ENCODE measurements at regions not wholly inside any gene's neighbourhood (a gene's known extent, or its start where the extent isn't known, plus 50 kb on each side); places are given as distances from the start of the nearest gene placed in this dataset.
"Not testable (repeated sequence)": the region's sequence is repeated elsewhere in the genome, so short reads cannot be mapped to it uniquely, and the experiment has no call there.

- Mint-ChIP-seq H3K27me3 (no peaks in the 10 kb centered on the region), H3K27ac (no peak overlapping the region), H3K9me3 (no peaks in the 10 kb centered on the region), H3K4me1 (peaks cover 41% of the 10 kb centered on the region), H3K36me3 (peaks cover 25% of the 10 kb centered on the region), H3K4me3 (no peak overlapping the region)
- no peak for DNase-seq
Measured at GRCh38 chr16:29116980-29117379, 132.1 kb downstream of the LAT start.

DNA sequence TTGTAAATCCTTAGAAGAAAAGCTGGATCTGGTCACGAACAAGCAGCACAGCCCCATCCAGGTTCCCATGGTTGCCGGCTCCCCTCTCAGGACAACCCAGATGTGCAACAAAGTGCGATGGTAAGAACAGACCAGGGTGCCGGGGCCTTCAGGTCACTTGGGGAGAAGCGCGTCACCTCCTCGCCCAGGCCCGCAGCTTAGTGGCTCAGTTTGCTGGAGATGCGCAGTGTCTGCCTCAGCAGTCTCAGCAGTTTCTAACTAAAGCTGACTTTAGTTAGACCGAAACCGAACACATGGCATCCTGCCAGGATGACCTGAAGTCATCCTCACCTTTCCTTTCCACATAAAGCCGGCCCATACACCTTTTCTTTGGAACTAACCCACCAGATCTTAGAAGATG is 131.4 kb downstream of the LAT start:
- H3K4me1 Mint-ChIP-seq: peaks cover 45% of the 10 kb centered on the region
- H3K27ac Mint-ChIP-seq: peak overlapping the region; percentile 58
- peaks cover 25% of the 10 kb centered on the region for H3K36me3 Mint-ChIP-seq
- H3K4me3 Mint-ChIP-seq: peak overlapping the region; percentile 18
- not testable (repeated sequence) for DNase-seq, H3K27me3 Mint-ChIP-seq, H3K9me3 Mint-ChIP-seq

GRCh38 chr16:29115802-29116141 is 130.9 kb downstream of the LAT start:
- Mint-ChIP-seq H3K27ac (peak overlapping the region; percentile 58), H3K4me1 (peaks cover 45% of the 10 kb centered on the region), H3K36me3 (peaks cover 25% of the 10 kb centered on the region)
- not testable (repeated sequence) for H3K9me3 Mint-ChIP-seq, H3K27me3 Mint-ChIP-seq, DNase-seq, H3K4me3 Mint-ChIP-seq

- not testable (repeated sequence) for H3K9me3 Mint-ChIP-seq, H3K27me3 Mint-ChIP-seq
- Mint-ChIP-seq H3K27ac (peak overlapping the region; percentile 79), H3K4me3 (peak overlapping the region; percentile 19), H3K36me3 (peaks cover 25% of the 10 kb centered on the region), H3K4me1 (peaks cover 45% of the 10 kb centered on the region)
- DNase-seq: peak; percentile 66
Measured at GRCh38 chr16:29114989-29115801, 130.3 kb downstream of the LAT start.

- Mint-ChIP-seq H3K4me3 (no peak overlapping the region), H3K27ac (peak overlapping the region; percentile 45), H3K27me3 (no peaks in the 10 kb centered on the region), H3K9me3 (no peaks in the 10 kb centered on the region), H3K36me3 (peaks cover 25% of the 10 kb centered on the region), H3K4me1 (peaks cover 45% of the 10 kb centered on the region)
- no peak for DNase-seq
Measured at GRCh38 chr16:29114574-29114973, 129.7 kb downstream of the LAT start.

DNA sequence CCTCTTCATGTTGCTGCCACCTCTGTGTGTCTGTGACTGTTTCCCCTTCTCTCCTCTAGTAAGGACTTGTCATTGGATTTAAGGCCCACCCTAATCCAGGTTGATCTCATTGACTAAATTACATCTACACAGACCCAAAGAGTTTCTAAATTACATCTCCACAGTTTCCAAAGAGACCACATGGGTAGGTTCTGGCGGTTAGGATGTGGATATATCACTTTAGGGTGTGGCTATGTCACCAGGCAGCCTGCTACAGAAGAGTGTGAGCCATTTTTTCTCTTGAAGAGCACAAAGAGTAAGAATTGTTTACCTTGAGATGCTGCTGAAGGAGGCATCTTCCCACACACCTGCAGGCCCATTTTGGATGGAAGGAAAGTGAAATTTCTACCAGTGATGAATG is 128.6 kb downstream of the LAT start:
- H3K4me1 Mint-ChIP-seq: peaks cover 42% of the 10 kb centered on the region
- H3K36me3 Mint-ChIP-seq: peaks cover 23% of the 10 kb centered on the region
- H3K9me3 Mint-ChIP-seq, DNase-seq, H3K27ac Mint-ChIP-seq, H3K27me3 Mint-ChIP-seq, H3K4me3 Mint-ChIP-seq: not testable (repeated sequence)

- H3K27ac Mint-ChIP-seq: no peak overlapping the region
Measured at GRCh38 chr16:29112755-29113347, 128.0 kb downstream of the LAT start.

GRCh38 chr16:29111901-29112680 is 127.2 kb downstream of the LAT start:
- not testable (repeated sequence) for H3K27me3 Mint-ChIP-seq, H3K9me3 Mint-ChIP-seq, H3K4me3 Mint-ChIP-seq, DNase-seq
- peaks cover 14% of the 10 kb centered on the region for H3K36me3 Mint-ChIP-seq
- H3K27ac Mint-ChIP-seq: peak overlapping the region; percentile 6
- peaks cover 35% of the 10 kb centered on the region for H3K4me1 Mint-ChIP-seq

More at GRCh38 chr16:29112755-29113347, 128.0 kb downstream of the LAT start:
- H3K27me3 Mint-ChIP-seq: no peaks in the 10 kb centered on the region
- peaks cover 38% of the 10 kb centered on the region for H3K4me1 Mint-ChIP-seq
- H3K4me3 Mint-ChIP-seq: no peak overlapping the region
- peaks cover 19% of the 10 kb centered on the region for H3K36me3 Mint-ChIP-seq
- H3K9me3 Mint-ChIP-seq: no peaks in the 10 kb centered on the region
- no peak for DNase-seq

- Mint-ChIP-seq H3K36me3 (peaks cover 8% of the 10 kb centered on the region), H3K27me3 (no peaks in the 10 kb centered on the region), H3K27ac (no peak overlapping the region), H3K4me3 (no peak overlapping the region), H3K9me3 (no peaks in the 10 kb centered on the region), H3K4me1 (peaks cover 31% of the 10 kb centered on the region)
- no peak for DNase-seq
Measured at GRCh38 chr16:29111421-29111820, 126.6 kb downstream of the LAT start.

- not testable (repeated sequence) for H3K27me3 Mint-ChIP-seq, DNase-seq, H3K4me3 Mint-ChIP-seq, H3K27ac Mint-ChIP-seq, H3K4me1 Mint-ChIP-seq, H3K9me3 Mint-ChIP-seq, H3K36me3 Mint-ChIP-seq
Measured at GRCh38 chr16:29108625-29109169, 123.8 kb downstream of the LAT start.

DNA sequence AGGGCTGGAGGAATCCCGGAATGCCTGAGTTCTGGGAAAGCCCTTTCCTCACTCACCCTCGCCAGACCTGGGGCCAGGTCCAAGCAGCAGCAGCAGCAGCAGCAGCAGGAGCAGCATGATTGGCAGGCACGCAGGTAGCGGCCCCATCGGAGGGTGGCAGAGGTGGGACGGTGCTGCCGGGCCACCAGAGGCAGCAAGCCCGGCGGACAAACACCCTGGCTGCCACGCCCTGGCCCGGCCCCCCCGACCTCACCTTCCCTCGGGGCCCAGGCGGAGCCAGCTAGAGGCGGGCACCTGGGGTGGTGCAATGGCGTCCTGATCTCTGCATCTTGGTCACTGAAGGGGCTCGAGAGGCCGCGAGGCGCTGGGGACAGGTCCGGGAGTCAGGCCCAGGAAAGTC is 122.4 kb downstream of the LAT start:
- H3K36me3 Mint-ChIP-seq: peaks cover 3% of the 10 kb centered on the region
- no peaks in the 10 kb centered on the region for H3K9me3 Mint-ChIP-seq
- no peak overlapping the region for H3K27ac Mint-ChIP-seq
- no peak for DNase-seq
- H3K4me3 Mint-ChIP-seq: no peak overlapping the region
- no peaks in the 10 kb centered on the region for H3K27me3 Mint-ChIP-seq
- peaks cover 7% of the 10 kb centered on the region for H3K4me1 Mint-ChIP-seq

- not testable (repeated sequence) for H3K27ac Mint-ChIP-seq, H3K4me1 Mint-ChIP-seq, H3K4me3 Mint-ChIP-seq, DNase-seq, H3K36me3 Mint-ChIP-seq, H3K9me3 Mint-ChIP-seq, H3K27me3 Mint-ChIP-seq
Measured at GRCh38 chr16:29106259-29106908, 121.5 kb downstream of the LAT start.

DNA sequence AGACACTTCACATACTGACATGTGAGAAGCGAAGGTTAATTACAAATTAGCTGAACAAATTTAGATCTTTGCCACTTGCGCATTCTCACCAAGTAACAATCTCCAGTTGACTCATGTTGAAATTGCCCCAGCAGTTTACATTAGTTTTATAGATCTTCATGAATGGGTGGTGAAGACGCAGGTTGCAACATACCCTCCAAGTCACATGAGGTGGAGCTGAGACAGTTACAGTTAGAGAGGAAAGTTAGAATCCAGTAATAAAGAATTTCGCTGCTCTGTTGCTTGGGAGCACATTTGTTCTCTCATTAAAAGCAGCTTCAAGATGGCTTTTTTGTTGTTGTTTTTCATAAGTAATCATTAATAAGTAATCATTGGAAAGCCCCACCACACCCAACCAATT is 119.7 kb downstream of the LAT start:
- not testable (repeated sequence) for H3K36me3 Mint-ChIP-seq

GRCh38 chr16:29097965-29098364 is 113.1 kb downstream of the LAT start:
- H3K27me3 Mint-ChIP-seq, H3K9me3 Mint-ChIP-seq, H3K36me3 Mint-ChIP-seq, H3K27ac Mint-ChIP-seq, DNase-seq, H3K4me3 Mint-ChIP-seq, H3K4me1 Mint-ChIP-seq: not testable (repeated sequence)

More for the DNA sequence above, 119.7 kb downstream of the LAT start:
- H3K27me3 Mint-ChIP-seq, DNase-seq, H3K4me3 Mint-ChIP-seq, H3K4me1 Mint-ChIP-seq, H3K27ac Mint-ChIP-seq, H3K9me3 Mint-ChIP-seq: not testable (repeated sequence)

Measured in activated naive CD8-positive, alpha-beta T cell treated with anti-CD3 and anti-CD28 coated beads for 36 hours (primary cell).